ENCODE measurements at regions not wholly inside any gene's neighbourhood (a gene's known extent, or its start where the extent isn't known, plus 50 kb on each side); places are given as distances from the start of the nearest gene placed in this dataset.

DNA sequence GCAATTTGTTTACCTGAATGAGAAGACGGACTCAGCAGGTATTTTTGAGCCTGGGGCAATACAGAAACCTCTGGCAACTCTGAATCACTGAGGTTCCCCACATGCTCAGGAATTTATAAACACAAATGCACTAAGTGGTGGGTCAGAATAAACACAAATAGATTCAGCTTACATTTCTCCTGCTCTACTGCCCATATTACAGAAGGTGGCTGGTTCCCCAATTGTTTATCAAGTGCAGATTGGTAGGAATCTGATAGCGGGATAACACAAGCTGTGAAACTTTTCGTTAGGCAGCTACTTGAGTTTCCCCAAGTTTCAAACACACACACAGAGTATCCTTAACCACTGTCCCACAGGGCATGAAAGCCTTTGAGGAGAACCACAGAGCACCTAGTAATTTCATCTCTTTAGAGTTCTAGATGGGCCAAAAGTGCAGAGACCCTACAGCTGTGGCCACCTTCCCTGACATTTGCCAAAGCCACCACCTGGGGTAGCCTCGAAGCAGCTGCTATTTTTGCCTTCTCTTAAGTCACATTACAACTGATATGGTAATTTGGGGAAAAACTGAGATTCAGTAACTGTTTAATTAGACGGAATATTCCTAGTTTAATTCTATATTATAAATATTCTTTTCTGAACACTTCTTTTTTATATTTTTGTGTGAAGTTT is 204.2 kb upstream of the PTCHD4 start:
- H3K27me3 ChIP-seq, result no peaks in the 10 kb centered on the region
- no peaks in the 10 kb centered on the region for H3K9me3 ChIP-seq
- no peaks in the 10 kb centered on the region for H3K4me1 ChIP-seq
- H3K4me3 ChIP-seq (ENCODE audit: low read depth, low read length), result no peak overlapping the region
- no peak for DNase-seq
- TF ChIP-seq, protein P1, sequence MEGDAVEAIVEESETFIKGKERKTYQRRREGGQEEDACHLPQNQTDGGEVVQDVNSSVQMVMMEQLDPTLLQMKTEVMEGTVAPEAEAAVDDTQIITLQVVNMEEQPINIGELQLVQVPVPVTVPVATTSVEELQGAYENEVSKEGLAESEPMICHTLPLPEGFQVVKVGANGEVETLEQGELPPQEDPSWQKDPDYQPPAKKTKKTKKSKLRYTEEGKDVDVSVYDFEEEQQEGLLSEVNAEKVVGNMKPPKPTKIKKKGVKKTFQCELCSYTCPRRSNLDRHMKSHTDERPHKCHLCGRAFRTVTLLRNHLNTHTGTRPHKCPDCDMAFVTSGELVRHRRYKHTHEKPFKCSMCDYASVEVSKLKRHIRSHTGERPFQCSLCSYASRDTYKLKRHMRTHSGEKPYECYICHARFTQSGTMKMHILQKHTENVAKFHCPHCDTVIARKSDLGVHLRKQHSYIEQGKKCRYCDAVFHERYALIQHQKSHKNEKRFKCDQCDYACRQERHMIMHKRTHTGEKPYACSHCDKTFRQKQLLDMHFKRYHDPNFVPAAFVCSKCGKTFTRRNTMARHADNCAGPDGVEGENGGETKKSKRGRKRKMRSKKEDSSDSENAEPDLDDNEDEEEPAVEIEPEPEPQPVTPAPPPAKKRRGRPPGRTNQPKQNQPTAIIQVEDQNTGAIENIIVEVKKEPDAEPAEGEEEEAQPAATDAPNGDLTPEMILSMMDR (IDR thresholded peaks at IDR 0.05; ENCODE audit: low read depth, low read length), result no peak
- H3K36me3 ChIP-seq, result no peaks in the 10 kb centered on the region

DNA sequence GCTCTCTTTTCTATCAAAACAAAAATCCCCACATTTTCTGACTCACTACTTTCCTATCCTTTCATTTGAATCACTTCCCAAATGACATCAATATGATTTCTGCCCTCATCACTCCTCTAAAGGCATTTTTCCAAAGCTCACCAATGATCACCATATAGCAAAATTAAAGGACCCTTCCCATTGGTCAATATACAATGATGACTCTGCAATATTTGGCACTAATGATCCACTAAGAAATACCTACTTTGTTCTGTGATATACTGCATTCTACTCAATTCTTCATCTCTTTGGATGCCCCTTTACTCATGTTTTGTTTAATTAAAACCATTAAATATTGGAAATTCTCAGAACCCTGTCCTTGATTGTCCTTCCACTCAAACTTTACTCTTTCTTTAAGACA is 200.3 kb upstream of the PTCHD4 start:
- Histone ChIP-seq H3K36me3 (no peaks in the 10 kb centered on the region), H3K4me1 (no peaks in the 10 kb centered on the region), H3K4me3 (ENCODE audit: low read depth, low read length) (no peak overlapping the region), H3K9me3 (no peaks in the 10 kb centered on the region), H3K27me3 (no peaks in the 10 kb centered on the region)
- TF ChIP-seq, protein P1 (IDR thresholded peaks at IDR 0.05; ENCODE audit: low read depth, low read length), result no peak
- DNase-seq, result no peak

DNA sequence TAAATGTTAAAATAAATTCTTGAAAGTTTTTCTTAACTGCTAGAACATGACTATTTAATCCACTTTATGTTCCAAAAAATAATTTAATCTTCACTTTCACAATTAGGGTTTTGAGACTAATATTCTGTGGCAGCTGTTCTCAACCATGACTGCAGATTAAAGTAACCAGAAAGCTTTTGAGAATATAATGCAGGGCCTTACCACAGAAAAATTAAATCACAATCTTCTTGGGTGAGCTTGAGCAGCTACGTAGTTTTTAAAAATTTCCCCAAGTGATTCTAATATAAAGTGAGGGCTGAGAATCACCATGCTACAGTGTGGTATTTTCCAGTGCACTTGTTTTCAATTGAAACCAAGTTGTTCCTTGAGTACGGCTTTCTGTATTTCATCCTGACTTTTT is 196.6 kb upstream of the PTCHD4 start:
- no peaks in the 10 kb centered on the region for H3K36me3 ChIP-seq
- H3K9me3 ChIP-seq, result no peaks in the 10 kb centered on the region
- no peak for DNase-seq
- no peak overlapping the region for H3K4me3 ChIP-seq (ENCODE audit: low read depth, low read length)
- TF ChIP-seq, protein P1 (IDR thresholded peaks at IDR 0.05; ENCODE audit: low read depth, low read length), result no peak
- H3K4me1 ChIP-seq, result no peaks in the 10 kb centered on the region
- H3K27me3 ChIP-seq, result no peaks in the 10 kb centered on the region

DNA sequence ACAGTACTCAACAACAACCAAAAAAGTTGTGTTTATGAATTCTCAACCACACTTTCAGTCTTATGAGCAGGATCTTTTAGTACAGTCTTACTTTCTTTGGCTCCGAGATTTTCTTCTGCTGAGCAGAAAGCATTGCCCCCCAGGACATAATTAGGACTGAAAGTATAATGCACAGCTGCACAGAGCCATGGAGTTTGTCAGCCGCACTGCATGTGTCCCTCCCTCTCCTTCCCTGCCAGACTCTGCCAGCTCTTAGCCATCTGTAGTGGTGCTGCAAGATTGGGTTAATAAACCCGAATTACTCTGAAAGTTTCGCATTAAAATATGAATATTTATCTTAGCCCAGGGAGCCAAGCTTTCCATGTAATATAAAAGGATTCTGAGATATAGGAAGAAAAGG is 179.6 kb upstream of the PTCHD4 start:
- Histone ChIP-seq H3K4me1 (no peaks in the 10 kb centered on the region), H3K4me3 (ENCODE audit: low read depth, low read length) (no peak overlapping the region), H3K36me3 (no peaks in the 10 kb centered on the region), H3K27me3 (no peaks in the 10 kb centered on the region), H3K9me3 (no peaks in the 10 kb centered on the region)
- TF ChIP-seq, protein P1 (IDR thresholded peaks at IDR 0.05; ENCODE audit: low read depth, low read length), result no peak
- no peak for DNase-seq

DNA sequence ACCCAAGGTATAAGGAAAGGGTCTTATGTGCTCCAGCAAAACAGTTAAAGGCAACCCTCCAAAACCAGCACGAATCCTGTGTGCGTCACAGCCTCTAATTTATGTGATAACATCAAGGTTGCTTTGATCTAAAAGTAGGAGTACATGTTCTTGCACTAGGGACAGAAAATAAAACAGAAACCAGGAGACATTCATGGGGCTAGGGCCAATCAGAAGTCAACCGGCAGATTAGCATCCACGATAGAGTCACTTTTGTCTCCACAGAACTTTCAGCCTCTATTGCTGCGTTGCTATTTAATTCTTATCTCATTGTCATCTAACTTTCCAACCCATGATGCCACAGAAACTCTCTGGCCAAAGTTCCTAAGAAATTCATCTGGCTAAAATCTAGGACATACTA is 178.8 kb upstream of the PTCHD4 start:
- H3K4me1 ChIP-seq, result no peaks in the 10 kb centered on the region
- H3K4me3 ChIP-seq (ENCODE audit: low read depth, low read length), result no peak overlapping the region
- no peaks in the 10 kb centered on the region for H3K9me3 ChIP-seq
- TF ChIP-seq, protein P1 (IDR thresholded peaks at IDR 0.05; ENCODE audit: low read depth, low read length), result no peak
- no peaks in the 10 kb centered on the region for H3K27me3 ChIP-seq
- no peaks in the 10 kb centered on the region for H3K36me3 ChIP-seq
- DNase-seq, result no peak

DNA sequence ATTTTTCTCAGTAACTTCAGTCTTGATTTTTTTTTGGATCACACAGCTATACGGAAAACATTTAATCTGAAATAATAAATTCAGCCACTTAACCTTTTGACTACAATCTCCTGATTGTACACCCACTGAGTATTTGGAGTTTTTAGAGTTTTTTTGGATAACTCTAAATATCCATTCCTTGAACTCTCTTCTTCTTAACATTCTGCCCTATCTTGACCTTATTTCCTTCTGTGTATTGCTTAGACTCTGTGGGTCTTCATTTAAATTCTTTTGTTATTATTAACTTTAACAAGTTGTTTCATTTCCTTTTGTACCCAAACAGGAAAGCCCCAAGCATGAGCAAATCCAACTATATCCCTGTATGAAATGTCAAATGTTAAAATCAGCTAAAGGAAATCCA is 170.2 kb upstream of the PTCHD4 start:
- TF ChIP-seq, protein P1 (IDR thresholded peaks at IDR 0.05; ENCODE audit: low read depth, low read length), result no peak
- no peak for DNase-seq
- no peaks in the 10 kb centered on the region for H3K27me3 ChIP-seq
- no peaks in the 10 kb centered on the region for H3K36me3 ChIP-seq
- H3K9me3 ChIP-seq, result no peaks in the 10 kb centered on the region
- H3K4me3 ChIP-seq (ENCODE audit: low read depth, low read length), result no peak overlapping the region
- no peaks in the 10 kb centered on the region for H3K4me1 ChIP-seq
